OCI-LY3 (cell line): ENCODE measurements at regions not wholly inside any gene's neighbourhood (a gene's known extent, or its start where the extent isn't known, plus 50 kb on each side); places are given as distances from the start of the nearest gene placed in this dataset.

Source experiments
- EZH2phosphoT487 ChIP-seq: fragments of 200-600 bp; shearing (Covaris generic); IDR thresholded peaks from 2 replicates; pipeline ENCODE4 v1.6.1; 2018; ENCODE audit warnings: antibody characterized with exemption, mixed run types, low read depth
- TF ChIP-seq, protein P1 (sequence below): fragments of 200-600, 300-600 bp; sonication (generic); IDR thresholded peaks from 2 replicates; pipeline ENCODE4 v1.5.1; 2014; ENCODE audit warnings: antibody characterized with exemption, low read length, low read depth

DNA sequence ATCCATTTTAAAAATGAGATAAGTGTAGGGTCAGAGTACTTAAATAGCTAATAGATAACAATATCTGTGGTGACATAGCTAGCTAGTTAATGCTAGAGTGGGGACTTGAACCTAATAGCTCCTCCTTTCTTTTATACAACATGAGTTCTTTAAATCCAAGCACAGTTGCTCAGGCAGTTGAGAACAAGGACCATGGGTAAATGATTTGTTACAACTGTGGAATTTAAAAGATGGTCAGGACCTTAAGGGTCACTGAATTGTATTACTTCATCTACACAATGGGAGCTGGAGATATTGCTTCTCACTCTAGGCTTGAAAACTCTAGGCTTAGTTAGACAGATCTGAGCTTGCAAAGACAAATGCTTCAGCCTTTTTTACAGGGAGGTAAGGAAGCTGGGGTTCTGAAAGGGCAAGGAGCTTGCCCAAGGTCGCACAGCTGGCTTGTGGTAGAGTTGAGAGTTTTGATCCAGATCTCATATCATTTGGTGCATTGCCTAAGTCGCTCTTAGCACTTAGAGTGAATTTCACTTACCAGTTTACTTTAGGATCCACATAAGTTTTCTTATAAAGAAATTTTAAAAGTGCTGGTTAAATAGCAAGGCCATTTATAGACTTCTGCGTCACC, 90.2 kb downstream of the EDEM1 start:
- TF ChIP-seq, protein P1, sequence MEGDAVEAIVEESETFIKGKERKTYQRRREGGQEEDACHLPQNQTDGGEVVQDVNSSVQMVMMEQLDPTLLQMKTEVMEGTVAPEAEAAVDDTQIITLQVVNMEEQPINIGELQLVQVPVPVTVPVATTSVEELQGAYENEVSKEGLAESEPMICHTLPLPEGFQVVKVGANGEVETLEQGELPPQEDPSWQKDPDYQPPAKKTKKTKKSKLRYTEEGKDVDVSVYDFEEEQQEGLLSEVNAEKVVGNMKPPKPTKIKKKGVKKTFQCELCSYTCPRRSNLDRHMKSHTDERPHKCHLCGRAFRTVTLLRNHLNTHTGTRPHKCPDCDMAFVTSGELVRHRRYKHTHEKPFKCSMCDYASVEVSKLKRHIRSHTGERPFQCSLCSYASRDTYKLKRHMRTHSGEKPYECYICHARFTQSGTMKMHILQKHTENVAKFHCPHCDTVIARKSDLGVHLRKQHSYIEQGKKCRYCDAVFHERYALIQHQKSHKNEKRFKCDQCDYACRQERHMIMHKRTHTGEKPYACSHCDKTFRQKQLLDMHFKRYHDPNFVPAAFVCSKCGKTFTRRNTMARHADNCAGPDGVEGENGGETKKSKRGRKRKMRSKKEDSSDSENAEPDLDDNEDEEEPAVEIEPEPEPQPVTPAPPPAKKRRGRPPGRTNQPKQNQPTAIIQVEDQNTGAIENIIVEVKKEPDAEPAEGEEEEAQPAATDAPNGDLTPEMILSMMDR: no peak
- TF ChIP-seq EZH2phosphoT487: no peak
